OCI-LY1 (cell line): ENCODE measurements at regions not wholly inside any gene's neighbourhood (a gene's known extent, or its start where the extent isn't known, plus 50 kb on each side); places are given as distances from the start of the nearest gene placed in this dataset.

Experiments used
- H2AFZ ChIP-seq: fragments of 200-600 bp; sonication (generic), shearing (Covaris generic); 2 replicates; pipeline ENCODE4 v1.6.0; 2014; ENCODE audit warnings: antibody characterized with exemption, mild to moderate bottlenecking, low read length
- H3F3A ChIP-seq: fragments of 200-600 bp; sonication (generic), shearing (Covaris generic); 2 replicates; pipeline ENCODE4 v1.6.0; 2014; ENCODE audit warnings: mild to moderate bottlenecking, antibody characterized with exemption, low read length, moderate library complexity; ENCODE audit not compliant: insufficient read depth
- H3K27ac ChIP-seq: fragments of 200-600 bp; sonication (generic); 2 replicates; pipeline ENCODE4 v1.5.1; 2014; ENCODE audit warnings: low read length, mixed run types, mild to moderate bottlenecking, low read depth; ENCODE audit not compliant: poor library complexity, severe bottlenecking
- H3K27me3 ChIP-seq: fragments of 200-600 bp; sonication (generic); 2 replicates; pipeline ENCODE4 v1.6.0; 2014; ENCODE audit warnings: antibody characterized with exemption, mild to moderate bottlenecking, low read length, moderate library complexity; ENCODE audit not compliant: insufficient read depth
- H3K36me3 ChIP-seq: fragments of 200-600 bp; sonication (generic); 2 replicates; pipeline ENCODE4 v1.6.1; 2014; ENCODE audit warnings: mild to moderate bottlenecking, antibody characterized with exemption, low read length, moderate library complexity, mixed read lengths; ENCODE audit not compliant: insufficient read depth
- H3K4me1 ChIP-seq: fragments of 200-600 bp; sonication (generic); 2 replicates; pipeline ENCODE4 v1.5.1; 2014; ENCODE audit warnings: mild to moderate bottlenecking, low read length, moderate library complexity; ENCODE audit not compliant: insufficient read depth, severe bottlenecking
- H3K4me2 ChIP-seq: fragments of 200-600 bp; sonication (generic), shearing (Covaris generic); 2 replicates; pipeline ENCODE4 v1.6.1; 2014; ENCODE audit warnings: low read length
- H3K4me3 ChIP-seq: fragments of 200-600 bp; sonication (generic); 2 replicates; pipeline ENCODE4 v1.5.1; 2014; ENCODE audit warnings: low read length, low read depth, mild to moderate bottlenecking, mixed read lengths; ENCODE audit not compliant: poor library complexity, severe bottlenecking
- H3K79me2 ChIP-seq: fragments of 200-600 bp; shearing (Covaris generic); 2 replicates; pipeline ENCODE4 v1.6.1; 2016; ENCODE audit warnings: mixed run types, low read length, mixed read lengths; ENCODE audit not compliant: insufficient read depth
- H3K9ac ChIP-seq: fragments of 200-600 bp; sonication (generic), shearing (Covaris generic); 2 replicates; pipeline ENCODE4 v1.6.1; 2014; ENCODE audit warnings: mild to moderate bottlenecking, low read length, mixed read lengths
- H3K9me2 ChIP-seq: fragments of 200-600 bp; sonication (generic), shearing (Covaris generic); 2 replicates; pipeline ENCODE4 v1.6.1; 2014; ENCODE audit warnings: low read depth, mild to moderate bottlenecking, low read length, mixed read lengths
- H3K9me3 ChIP-seq: fragments of 200-600 bp; shearing (Covaris generic); 2 replicates; pipeline ENCODE4 v1.6.1; 2014; ENCODE audit warnings: low read length, mixed read lengths
- H4K20me1 ChIP-seq: fragments of 200-600 bp; sonication (generic), shearing (Covaris generic); 2 replicates; pipeline ENCODE4 v1.6.0; 2016; ENCODE audit warnings: mild to moderate bottlenecking, low read length; ENCODE audit not compliant: insufficient read depth
- EZH2 ChIP-seq: fragments of 200-600 bp; sonication (generic), shearing (Covaris generic); IDR thresholded peaks from 2 replicates; pipeline ENCODE4 v1.8.0; 2017; ENCODE audit warnings: borderline replicate concordance, mixed run types, mild to moderate bottlenecking, antibody characterized with exemption, low read length, moderate library complexity, mixed read lengths
- TF ChIP-seq, protein P1 (sequence below): fragments of 200-600 bp; sonication (generic), shearing (Covaris generic); IDR thresholded peaks from 2 replicates; pipeline ENCODE4 v1.5.1; 2017; ENCODE audit warnings: mild to moderate bottlenecking, antibody characterized with exemption, low read length, moderate library complexity, mixed read lengths

DNA sequence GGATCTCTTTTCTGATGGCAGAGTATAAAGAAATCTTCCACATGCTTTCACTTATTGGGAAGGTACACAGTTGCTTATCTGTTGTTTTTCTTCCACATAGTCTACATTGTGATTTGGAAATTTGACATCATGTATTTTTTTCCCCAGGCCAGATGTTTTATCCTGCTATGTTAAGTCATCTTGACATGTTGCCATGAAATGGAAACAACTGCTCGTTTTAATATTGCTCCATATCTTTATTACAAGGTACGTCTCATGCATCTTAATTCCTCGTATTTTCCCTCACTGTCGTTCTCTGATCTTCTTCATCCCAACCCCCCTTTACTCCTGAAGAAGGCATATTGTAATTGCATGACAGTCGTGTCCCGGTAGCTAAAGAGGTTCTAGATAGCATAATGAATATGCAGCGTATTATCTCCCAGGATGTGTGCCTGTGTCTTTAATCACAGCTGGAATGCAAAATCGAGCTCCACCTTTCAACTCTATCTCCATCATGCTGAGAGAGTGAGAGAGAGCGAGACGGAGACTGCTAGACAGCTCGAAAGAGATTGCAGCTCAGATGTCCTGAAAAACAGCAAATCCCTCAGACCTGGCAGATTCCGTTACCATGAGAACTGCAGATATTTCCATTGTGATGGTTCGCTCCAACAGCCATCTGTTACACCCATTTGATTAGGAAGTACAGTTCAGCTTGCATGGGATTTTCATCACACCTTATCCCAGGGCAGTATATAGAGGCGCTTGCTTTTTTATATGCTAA lies 281.7 kb downstream of the TMEM38B start:
- no peak overlapping the region for H3K9ac ChIP-seq
- no peaks in the 10 kb centered on the region for H3K36me3 ChIP-seq
- H3K9me2 ChIP-seq: no peaks in the 10 kb centered on the region
- no peaks in the 10 kb centered on the region for H3K79me2 ChIP-seq
- H3K4me2 ChIP-seq: no peak overlapping the region
- no peak overlapping the region for H2AFZ ChIP-seq
- H3K4me3 ChIP-seq: no peak overlapping the region
- H3K4me1 ChIP-seq: no peaks in the 10 kb centered on the region
- H3K27me3 ChIP-seq: no peaks in the 10 kb centered on the region
- H3K9me3 ChIP-seq: no peaks in the 10 kb centered on the region
- no peaks in the 10 kb centered on the region for H4K20me1 ChIP-seq
- TF ChIP-seq, protein P1, sequence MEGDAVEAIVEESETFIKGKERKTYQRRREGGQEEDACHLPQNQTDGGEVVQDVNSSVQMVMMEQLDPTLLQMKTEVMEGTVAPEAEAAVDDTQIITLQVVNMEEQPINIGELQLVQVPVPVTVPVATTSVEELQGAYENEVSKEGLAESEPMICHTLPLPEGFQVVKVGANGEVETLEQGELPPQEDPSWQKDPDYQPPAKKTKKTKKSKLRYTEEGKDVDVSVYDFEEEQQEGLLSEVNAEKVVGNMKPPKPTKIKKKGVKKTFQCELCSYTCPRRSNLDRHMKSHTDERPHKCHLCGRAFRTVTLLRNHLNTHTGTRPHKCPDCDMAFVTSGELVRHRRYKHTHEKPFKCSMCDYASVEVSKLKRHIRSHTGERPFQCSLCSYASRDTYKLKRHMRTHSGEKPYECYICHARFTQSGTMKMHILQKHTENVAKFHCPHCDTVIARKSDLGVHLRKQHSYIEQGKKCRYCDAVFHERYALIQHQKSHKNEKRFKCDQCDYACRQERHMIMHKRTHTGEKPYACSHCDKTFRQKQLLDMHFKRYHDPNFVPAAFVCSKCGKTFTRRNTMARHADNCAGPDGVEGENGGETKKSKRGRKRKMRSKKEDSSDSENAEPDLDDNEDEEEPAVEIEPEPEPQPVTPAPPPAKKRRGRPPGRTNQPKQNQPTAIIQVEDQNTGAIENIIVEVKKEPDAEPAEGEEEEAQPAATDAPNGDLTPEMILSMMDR: no peak
- TF ChIP-seq EZH2: no peak
- no peak overlapping the region for H3K27ac ChIP-seq
- no peaks in the 10 kb centered on the region for H3F3A ChIP-seq

DNA sequence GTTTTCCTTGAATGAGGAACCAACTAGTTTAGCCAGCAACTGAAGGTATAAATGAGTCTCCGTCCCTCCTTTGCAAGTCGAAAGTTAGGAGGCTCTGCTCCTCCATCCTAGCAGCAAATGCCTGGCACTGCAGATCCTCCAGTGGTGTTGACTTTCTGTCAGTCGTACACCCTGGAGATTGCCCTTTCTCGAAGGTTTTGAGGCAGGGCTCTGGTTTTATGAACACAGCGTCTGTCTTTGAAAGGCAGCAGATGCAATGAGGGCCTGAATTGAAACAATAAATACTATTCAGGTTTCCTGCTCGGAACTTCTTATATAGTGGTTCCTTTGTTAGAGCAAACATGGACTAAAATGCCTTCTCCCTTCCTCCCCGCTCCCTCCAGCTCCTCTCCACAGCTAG lies 284.0 kb downstream of the TMEM38B start:
- Histone ChIP-seq H3K9me2 (no peaks in the 10 kb centered on the region), H3K4me3 (no peak overlapping the region), H4K20me1 (no peaks in the 10 kb centered on the region), H3K36me3 (no peaks in the 10 kb centered on the region), H3K9me3 (no peaks in the 10 kb centered on the region), H3K27ac (no peak overlapping the region), H3F3A (no peaks in the 10 kb centered on the region), H3K79me2 (no peaks in the 10 kb centered on the region), H2AFZ (no peak overlapping the region), H3K27me3 (no peaks in the 10 kb centered on the region), H3K4me2 (no peak overlapping the region), H3K9ac (no peak overlapping the region), H3K4me1 (no peaks in the 10 kb centered on the region)
- TF ChIP-seq, protein P1: no peak
- TF ChIP-seq EZH2: no peak

DNA sequence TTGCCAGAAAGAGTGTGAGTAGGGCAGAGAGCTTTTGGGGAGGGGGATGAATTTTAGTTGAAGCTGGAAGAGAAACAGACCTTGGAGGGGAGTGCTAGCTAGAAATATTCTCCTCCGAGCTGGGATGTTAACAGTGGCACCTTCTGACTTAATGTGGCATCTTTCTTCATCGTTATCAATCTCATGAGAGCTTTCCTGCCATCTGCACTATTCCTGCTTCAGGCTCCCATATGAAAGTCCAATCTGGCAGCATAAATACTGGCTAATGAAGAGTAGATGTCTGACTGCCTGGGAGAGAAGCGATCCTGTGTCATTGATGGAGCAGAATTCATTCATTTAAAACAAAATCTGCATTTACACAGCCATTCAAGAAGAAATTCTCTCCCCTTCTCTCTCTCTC lies 284.5 kb downstream of the TMEM38B start:
- Histone ChIP-seq H3K4me3 (no peak overlapping the region), H2AFZ (no peak overlapping the region), H3K36me3 (no peaks in the 10 kb centered on the region), H3K9me2 (no peaks in the 10 kb centered on the region), H3K4me1 (no peaks in the 10 kb centered on the region), H3K27ac (no peak overlapping the region), H4K20me1 (no peaks in the 10 kb centered on the region), H3K79me2 (no peaks in the 10 kb centered on the region), H3K4me2 (no peak overlapping the region), H3F3A (no peaks in the 10 kb centered on the region), H3K9me3 (no peaks in the 10 kb centered on the region), H3K27me3 (no peaks in the 10 kb centered on the region), H3K9ac (no peak overlapping the region)
- no peak for TF ChIP-seq EZH2
- TF ChIP-seq, protein P1: no peak
